HG03103 (cell line): ENCODE measurements at regions not wholly inside any gene's neighbourhood (a gene's known extent, or its start where the extent isn't known, plus 50 kb on each side); places are given as distances from the start of the nearest gene placed in this dataset.
A peak's percentile ranks its signal among the peaks of the same experiment; 100 is the strongest.
"Not testable (repeated sequence)": the region's sequence is repeated elsewhere in the genome, so short reads cannot be mapped to it uniquely, and the experiment has no call there.

ENCODE experiments used
- ATAC-seq: cut with Tn5 transposase; IDR thresholded peaks from one replicate; pipeline ENCODE4 v1.9.1; 2021; ENCODE audit warnings: low read depth; ENCODE audit not compliant: unreplicated experiment

DNA sequence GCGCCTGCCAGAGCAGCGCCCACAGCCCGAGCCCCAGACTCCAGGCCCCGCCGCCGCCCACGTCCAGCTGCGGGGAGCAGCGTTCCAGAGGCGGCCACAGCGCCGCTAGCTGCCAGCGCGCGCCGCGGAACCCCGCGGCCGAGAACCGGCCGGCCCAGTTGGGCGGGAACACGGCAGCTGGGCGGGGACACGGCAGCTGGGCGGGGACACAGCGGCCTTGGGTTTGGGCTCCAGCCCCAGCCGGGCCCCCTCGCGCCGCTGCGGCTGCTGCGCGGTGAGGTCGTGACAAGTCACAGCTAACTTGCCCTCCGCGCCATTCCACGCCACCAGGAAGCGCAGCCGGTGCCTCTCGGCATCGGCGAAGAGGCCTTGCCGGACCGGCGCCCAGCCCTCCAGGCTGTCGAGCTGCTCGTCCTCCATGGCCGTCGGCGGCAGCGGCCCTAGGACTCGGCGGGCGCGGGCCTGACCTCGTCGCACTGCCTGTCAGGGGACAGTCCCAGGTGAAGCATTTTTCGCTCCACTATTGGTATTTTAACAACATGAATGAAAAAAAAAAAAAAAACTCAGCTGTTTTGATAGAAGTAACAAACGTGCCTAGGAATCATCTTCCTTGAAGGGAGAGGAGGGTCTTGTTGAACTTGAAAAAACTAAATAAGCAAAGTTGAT lies 56.6 kb upstream of the GOLGA8N start:
- ATAC-seq = peak; percentile 48

DNA sequence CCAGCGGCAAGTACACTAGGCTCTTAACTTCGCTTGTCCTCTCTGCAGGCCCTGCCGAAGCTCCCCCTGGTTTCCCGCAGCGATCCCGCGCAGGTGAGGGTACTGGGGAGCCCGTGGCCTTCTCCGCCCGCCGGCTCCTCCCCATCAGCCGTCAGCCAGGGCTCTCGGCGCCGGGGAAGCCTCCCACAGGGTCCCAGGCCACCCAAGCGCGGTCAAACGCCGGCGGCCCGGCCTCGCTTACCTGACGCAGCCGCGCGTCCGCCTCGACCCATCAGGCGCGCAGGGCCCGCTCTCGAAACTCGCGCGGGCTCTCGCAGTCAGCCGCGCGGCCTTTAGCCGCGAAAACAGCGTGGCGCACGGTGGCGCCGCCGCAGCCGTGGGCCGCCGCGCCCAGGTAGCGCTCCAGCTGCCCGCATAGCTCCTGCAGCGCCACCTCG lies 57.2 kb upstream of the GOLGA8N start:
- peak; percentile 22 for ATAC-seq

DNA sequence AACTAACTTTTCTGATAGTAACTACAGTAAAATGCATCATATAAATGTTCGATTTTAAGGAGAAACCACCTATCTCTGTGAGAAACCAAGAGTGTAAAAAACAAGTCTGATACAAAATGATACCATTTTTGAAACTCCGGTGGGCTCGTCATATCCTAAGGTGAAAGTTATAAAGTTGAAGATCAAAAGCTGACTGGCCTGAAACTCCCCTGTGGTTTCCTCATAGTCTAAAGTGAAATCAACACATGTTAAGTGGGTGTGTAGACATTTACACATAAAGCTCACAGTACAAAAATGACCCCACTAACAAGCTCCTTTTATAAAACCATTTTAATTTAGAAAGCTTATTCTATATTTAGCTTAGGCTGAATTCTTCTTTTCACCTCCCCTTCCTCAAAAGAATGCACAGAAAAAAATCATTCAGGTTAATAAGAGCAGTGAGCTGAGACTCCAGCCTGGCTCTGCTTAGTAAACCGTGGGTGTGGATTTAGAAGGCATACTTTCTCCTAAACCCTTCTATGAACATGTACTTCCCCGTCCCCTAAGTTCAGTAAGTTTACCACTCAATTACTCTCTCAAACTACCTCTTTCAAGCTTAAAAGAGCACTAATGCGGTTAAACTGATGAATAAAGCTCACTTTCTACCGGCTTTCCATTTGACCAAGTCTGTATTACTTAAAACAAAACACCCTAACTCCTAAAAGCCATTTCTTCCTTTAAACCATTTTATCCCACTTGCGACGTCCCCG lies 57.9 kb upstream of the GOLGA8N start:
- ATAC-seq = not testable (repeated sequence)

- ATAC-seq = not testable (repeated sequence)
Measured at GRCh38 chr15:32522900-32523299, 67.5 kb upstream of the GOLGA8O start.

GRCh38 chr15:32522421-32522820 lies 67.0 kb upstream of the GOLGA8O start:
- ATAC-seq = not testable (repeated sequence)

DNA sequence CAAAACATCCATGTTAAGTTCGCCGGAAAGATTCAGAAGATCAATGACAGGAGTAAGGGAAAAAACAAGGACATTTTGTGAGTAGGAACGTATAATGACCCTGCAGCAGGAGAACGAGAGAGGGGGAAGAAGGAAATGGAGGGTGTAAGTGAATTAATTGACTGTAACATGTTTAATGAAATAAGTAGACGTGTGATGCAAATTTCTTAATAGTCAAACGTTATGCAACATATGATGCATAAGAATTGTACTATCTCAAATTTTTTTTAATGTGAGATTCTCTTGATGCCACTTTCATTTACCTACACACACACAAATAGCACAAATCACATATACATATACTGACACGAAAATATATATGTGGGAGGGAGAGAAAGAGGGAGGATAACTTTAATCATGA lies 63.5 kb upstream of the GOLGA8O start:
- not testable (repeated sequence) for ATAC-seq

DNA sequence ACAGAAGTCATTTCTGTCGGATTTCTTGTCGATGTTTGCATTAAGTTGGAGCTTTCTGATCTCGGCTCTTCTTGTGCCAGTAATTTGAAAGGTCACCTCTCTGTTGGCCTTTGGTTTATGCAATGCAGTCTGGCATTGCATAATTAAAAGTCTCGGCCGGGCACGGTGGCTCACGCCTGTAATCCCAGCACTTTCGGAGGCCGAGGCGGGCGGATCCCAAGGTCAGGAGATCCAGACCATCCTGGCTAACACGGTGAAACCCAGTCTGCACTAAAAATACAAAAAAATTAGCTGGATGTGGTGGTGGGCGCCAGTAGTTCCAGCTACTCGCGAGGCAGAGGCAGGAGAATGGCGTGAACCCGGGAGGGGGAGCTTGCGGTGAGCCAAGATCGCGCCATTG lies 62.6 kb upstream of the GOLGA8O start:
- ATAC-seq = not testable (repeated sequence)

DNA sequence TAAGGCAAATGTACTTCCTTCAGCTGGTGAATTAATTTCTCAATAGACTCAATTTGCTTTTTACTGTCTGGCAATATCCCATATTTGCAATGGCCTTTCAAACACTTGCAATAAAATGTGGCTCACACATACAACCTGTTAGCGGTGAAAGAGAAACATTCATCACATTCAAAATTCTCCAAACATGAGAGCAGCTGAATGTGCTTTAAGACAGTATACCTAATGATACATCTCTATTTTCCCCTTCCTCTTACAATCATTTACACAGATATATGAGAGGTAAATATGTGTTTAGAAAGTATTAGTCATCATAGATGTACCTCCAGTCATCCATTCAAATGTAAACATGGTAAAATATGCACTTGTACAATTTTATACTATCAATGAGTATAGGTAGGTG lies 61.5 kb upstream of the GOLGA8O start:
- ATAC-seq = not testable (repeated sequence)

DNA sequence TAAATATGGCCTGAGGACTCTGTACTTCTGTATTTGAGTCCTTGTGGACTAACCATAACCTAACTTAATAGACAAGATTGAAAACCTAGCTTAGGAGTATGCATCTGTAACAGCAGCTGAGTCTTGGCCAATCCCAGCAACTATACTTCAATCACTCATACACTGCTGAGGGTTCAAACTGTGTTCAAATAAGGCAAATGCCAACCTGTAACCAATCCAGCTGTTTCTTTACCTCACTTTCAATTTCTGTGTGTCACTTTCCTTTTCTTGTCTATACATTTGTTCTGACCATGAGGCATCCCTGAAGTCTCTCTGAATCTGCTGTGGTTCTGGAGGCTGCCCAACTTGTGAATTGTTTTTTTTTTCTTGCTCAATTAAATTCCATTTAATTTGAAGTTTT lies 57.9 kb upstream of the GOLGA8O start:
- not testable (repeated sequence) for ATAC-seq

DNA sequence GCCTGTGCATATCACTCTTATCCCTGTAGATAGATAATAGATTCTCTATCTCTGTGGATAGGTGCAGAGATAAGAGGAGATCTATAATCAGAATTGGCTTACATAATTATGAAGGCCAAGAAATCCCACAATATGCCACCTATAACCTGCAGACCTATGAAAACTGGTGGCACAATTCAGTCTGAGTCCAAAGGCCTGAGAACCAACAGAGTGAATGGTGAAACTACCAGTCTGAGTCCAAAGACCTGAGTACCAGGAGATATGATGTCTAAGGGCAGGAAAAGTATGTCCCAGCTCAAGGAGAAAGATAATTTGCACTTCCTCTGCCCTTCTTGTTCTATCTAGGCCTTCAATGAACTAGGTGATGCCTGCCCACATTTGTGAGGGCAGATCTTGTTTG lies 54.6 kb upstream of the GOLGA8O start:
- ATAC-seq = not testable (repeated sequence)

DNA sequence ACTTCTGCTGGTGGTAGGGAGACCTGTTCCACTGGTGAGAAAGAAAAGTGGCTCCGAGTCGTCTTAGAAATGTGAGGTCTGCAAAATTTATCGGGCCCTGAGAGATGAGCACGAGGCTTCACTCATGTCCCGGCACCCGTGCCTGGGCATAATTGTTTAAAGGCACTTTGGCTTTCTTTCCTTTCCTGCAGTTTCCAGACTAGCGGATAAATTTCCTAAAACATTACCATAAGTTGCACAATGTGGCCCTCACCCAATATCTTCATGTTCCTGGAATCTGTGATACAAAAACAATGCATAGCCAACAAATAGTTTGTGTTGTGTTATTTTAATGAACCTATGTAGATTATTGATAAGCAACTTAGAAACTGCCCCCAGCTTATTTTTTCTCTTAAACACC lies 52.6 kb upstream of the GOLGA8O start:
- ATAC-seq = not testable (repeated sequence)

GRCh38 chr15:32506787-32507186 lies 51.4 kb upstream of the GOLGA8O start:
- ATAC-seq = not testable (repeated sequence)

DNA sequence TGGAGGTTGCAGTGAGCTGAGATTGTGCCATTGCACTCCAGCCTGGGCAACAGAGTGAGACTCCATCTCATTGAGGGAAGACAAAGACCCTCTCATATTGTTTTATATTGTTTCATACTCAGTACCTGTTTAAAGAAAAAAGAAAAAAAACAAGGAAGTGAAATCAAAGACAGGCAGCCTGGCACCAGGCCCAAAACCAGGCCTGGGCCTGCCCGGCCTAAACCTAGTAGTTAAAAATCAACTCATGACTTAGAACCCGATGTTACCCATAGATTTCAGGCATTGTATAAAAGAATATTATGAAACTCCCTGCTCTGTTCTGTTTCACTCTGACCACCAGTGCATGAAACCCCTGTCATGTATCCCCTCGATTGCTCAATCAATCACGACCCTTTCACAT lies 50.2 kb upstream of the GOLGA8O start:
- ATAC-seq = not testable (repeated sequence)
